Liver (tissue), 8 donors: ENCODE measurements at regions not wholly inside any gene's neighbourhood (a gene's known extent, or its start where the extent isn't known, plus 50 kb on each side); places are given as distances from the start of the nearest gene placed in this dataset.

Experiments used
- DNase-seq: peaks from one replicate; pipeline ENCODE4 v3.0.0-alpha.2; 2017; ENCODE audit warnings: low spot score
- H3K27ac ChIP-seq, 2 donors: one replicate each; pipeline ENCODE4 v1.7.0; 2013; ENCODE audit warnings: inconsistent platforms in 2 of 2, low read length in 2 of 2, control low read depth in 1 of 2, low read depth in 1 of 2, mild to moderate bottlenecking in 1 of 2
- H3K27me3 ChIP-seq, 4 donors: one replicate each; pipeline versions ENCODE4 v1.6.1 to v1.7.0; 2013; ENCODE audit warnings: low read length in 3 of 4, inconsistent platforms in 1 of 4, mild to moderate bottlenecking in 1 of 4, moderate library complexity in 1 of 4; ENCODE audit not compliant: control insufficient read depth in 4 of 4, insufficient read depth in 4 of 4
- H3K36me3 ChIP-seq, 4 donors: one replicate each; pipeline versions ENCODE4 v1.6.1 to v1.7.0; 2013; ENCODE audit warnings: low read length in 3 of 4, mild to moderate bottlenecking in 3 of 4, low read depth in 1 of 4, moderate library complexity in 1 of 4; ENCODE audit not compliant: control insufficient read depth in 4 of 4, insufficient read depth in 3 of 4
- H3K4me1 ChIP-seq, 4 donors: one replicate each; pipeline versions ENCODE4 v1.6.1 to v1.7.0; 2013; ENCODE audit warnings: low read length in 3 of 4, mild to moderate bottlenecking in 3 of 4, moderate library complexity in 1 of 4; ENCODE audit not compliant: control insufficient read depth in 4 of 4, insufficient read depth in 4 of 4
- H3K4me3 ChIP-seq, 3 donors: one replicate each; pipeline versions ENCODE4 v1.6.1 to v1.7.0; 2013; ENCODE audit warnings: low read length in 3 of 3, control low read depth in 1 of 3, low read depth in 1 of 3, mild to moderate bottlenecking in 1 of 3
- H3K9ac ChIP-seq, 2 donors: one replicate each; pipeline ENCODE4 v1.7.0; 2013; ENCODE audit warnings: low read length in 2 of 2, mild to moderate bottlenecking in 2 of 2, moderate library complexity in 2 of 2, control low read depth in 1 of 2, low read depth in 1 of 2
- H3K9me3 ChIP-seq, 4 donors: one replicate each; pipeline versions ENCODE4 v1.6.1 to v1.7.0; 2013; ENCODE audit warnings: low read length in 3 of 4; ENCODE audit not compliant: control insufficient read depth in 4 of 4
- EGR1 ChIP-seq, 2 donors: IDR thresholded peaks; 2 replicates each; pipeline ENCODE4 v1.6.1; 2016 to 2018; ENCODE audit warnings: antibody characterized with exemption in 2 of 2, low read depth in 2 of 2
- FOXA1 ChIP-seq: IDR thresholded peaks from 2 replicates; pipeline ENCODE4 v1.6.1; 2016; ENCODE audit warnings: antibody characterized with exemption
- GABPA ChIP-seq, 2 donors: IDR thresholded peaks in 1 of 2; conservative IDR thresholded peaks in 1 of 2; 2 replicates each; pipeline ENCODE4 v1.6.1; 2016; ENCODE audit warnings: antibody characterized with exemption in 2 of 2, mild to moderate bottlenecking in 1 of 2, moderate library complexity in 1 of 2
- HNF4A ChIP-seq, 2 donors: conservative IDR thresholded peaks; 2 replicates each; pipeline ENCODE4 v1.6.1; 2016; ENCODE audit warnings: antibody characterized with exemption in 2 of 2, mild to moderate bottlenecking in 2 of 2
- HNF4G ChIP-seq: IDR thresholded peaks from 2 replicates; pipeline ENCODE4 v1.6.1; 2016; ENCODE audit warnings: antibody characterized with exemption
- RAD21 ChIP-seq, 2 donors: IDR thresholded peaks; 2 replicates each; pipeline ENCODE4 v1.6.1; 2016; ENCODE audit warnings: antibody characterized with exemption in 2 of 2, mild to moderate bottlenecking in 2 of 2
- RXRA ChIP-seq, 2 donors: IDR thresholded peaks; 2 replicates each; pipeline ENCODE4 v1.6.1; 2017 to 2018; ENCODE audit warnings: antibody characterized with exemption in 2 of 2, mild to moderate bottlenecking in 1 of 2
- YY1 ChIP-seq: IDR thresholded peaks from 2 replicates; pipeline ENCODE4 v1.6.1; 2016; ENCODE audit warnings: antibody characterized with exemption, mild to moderate bottlenecking
- WGBS: extraction: QIAGEN DNeasy Blood & Tissue Kit; methylation state at CpG from one replicate; pipeline ENCODE4 v1.1.7; 2013; 5-methylcytosine and 5-hydroxymethylcytosine counted together
- TF ChIP-seq, protein P1 (sequence below): IDR thresholded peaks from 2 replicates; pipeline ENCODE4 v1.6.1; 2016; ENCODE audit warnings: antibody characterized with exemption
- TF ChIP-seq, protein P2 (sequence below): fragments of 150-350 bp; IDR thresholded peaks from 2 replicates; pipeline ENCODE4 v1.5.1; 2017; ENCODE audit warnings: improper control_type of control experiment, low read depth, low read length; ENCODE audit not compliant: missing input control
- TF ChIP-seq, protein P3 (sequence below): IDR thresholded peaks from 2 replicates; pipeline ENCODE4 v1.6.1; 2016; ENCODE audit warnings: antibody characterized with exemption
- TF ChIP-seq, protein P4 (sequence below): IDR thresholded peaks from 2 replicates; pipeline ENCODE4 v1.6.1; 2016; ENCODE audit warnings: antibody characterized with exemption
- donor health status: healthy.
- donor health status: healthy.
- donor health status: healthy.
- donor health status: healthy.
- donor health status: healthy.

DNA sequence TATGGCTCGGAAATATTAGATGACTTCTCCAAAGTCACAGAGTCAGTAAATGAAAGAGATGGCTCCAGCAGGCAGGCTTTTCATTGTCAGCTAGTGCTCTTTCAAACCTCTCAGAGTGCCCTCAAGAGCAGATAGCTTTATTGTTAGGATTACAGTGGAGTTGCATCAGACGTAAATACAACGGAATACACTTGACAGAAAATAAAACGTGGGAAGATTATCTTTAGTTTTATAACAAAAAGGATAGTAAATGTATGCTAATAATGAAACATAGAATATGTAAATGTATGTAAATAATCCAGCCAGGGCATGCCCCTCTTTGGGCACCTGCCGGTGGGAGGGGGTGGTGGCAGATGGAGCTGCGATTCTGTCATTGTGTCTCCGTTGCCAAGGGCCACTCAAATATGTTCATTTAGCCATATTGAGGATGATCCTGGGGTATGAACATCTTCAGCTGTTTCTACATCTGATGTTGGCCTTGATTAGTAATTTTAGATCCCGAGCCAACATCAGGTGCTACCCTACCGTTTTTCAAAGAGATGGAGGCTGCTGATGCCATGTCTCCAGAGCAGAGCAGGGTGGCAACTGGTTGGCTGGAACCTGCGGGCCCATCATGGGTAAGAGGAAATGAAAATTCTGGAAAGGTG is 358.3 kb upstream of the SULF2 start:
- no peak overlapping the region for H3K9ac ChIP-seq
- no peaks in the 10 kb centered on the region for H3K36me3 ChIP-seq
- H3K27ac ChIP-seq, result no peak overlapping the region
- 70% methylated on average over 10 of the region's 10 CpGs for WGBS
- peaks cover 3 to 8% (median 8%) of the 10 kb centered on the region in 4 donors for H3K9me3 ChIP-seq
- no peak overlapping the region for H3K4me3 ChIP-seq
- no peaks in the 10 kb centered on the region for H3K4me1 ChIP-seq
- no peak for TF ChIP-seq FOXA1
- no peak for TF ChIP-seq HNF4A (conservative IDR thresholded peaks at IDR 0.05)
- no peak for TF ChIP-seq RAD21 (IDR thresholded peaks at IDR 0.05)
- no peak for TF ChIP-seq HNF4G
- TF ChIP-seq, protein P1, sequence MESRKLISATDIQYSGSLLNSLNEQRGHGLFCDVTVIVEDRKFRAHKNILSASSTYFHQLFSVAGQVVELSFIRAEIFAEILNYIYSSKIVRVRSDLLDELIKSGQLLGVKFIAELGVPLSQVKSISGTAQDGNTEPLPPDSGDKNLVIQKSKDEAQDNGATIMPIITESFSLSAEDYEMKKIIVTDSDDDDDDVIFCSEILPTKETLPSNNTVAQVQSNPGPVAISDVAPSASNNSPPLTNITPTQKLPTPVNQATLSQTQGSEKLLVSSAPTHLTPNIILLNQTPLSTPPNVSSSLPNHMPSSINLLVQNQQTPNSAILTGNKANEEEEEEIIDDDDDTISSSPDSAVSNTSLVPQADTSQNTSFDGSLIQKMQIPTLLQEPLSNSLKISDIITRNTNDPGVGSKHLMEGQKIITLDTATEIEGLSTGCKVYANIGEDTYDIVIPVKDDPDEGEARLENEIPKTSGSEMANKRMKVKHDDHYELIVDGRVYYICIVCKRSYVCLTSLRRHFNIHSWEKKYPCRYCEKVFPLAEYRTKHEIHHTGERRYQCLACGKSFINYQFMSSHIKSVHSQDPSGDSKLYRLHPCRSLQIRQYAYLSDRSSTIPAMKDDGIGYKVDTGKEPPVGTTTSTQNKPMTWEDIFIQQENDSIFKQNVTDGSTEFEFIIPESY, result no peak
- peaks cover 0 to 2% (median 0%) of the 10 kb centered on the region in 4 donors for H3K27me3 ChIP-seq
- no peak for DNase-seq

- TF ChIP-seq, protein P2, sequence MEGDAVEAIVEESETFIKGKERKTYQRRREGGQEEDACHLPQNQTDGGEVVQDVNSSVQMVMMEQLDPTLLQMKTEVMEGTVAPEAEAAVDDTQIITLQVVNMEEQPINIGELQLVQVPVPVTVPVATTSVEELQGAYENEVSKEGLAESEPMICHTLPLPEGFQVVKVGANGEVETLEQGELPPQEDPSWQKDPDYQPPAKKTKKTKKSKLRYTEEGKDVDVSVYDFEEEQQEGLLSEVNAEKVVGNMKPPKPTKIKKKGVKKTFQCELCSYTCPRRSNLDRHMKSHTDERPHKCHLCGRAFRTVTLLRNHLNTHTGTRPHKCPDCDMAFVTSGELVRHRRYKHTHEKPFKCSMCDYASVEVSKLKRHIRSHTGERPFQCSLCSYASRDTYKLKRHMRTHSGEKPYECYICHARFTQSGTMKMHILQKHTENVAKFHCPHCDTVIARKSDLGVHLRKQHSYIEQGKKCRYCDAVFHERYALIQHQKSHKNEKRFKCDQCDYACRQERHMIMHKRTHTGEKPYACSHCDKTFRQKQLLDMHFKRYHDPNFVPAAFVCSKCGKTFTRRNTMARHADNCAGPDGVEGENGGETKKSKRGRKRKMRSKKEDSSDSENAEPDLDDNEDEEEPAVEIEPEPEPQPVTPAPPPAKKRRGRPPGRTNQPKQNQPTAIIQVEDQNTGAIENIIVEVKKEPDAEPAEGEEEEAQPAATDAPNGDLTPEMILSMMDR, result no peak
- TF ChIP-seq, protein P1, result no peak
- TF ChIP-seq RXRA (IDR thresholded peaks at IDR 0.05) (no peak), YY1 (no peak), RAD21 (IDR thresholded peaks at IDR 0.05) (no peak), GABPA (IDR thresholded peaks at IDR 0.05 in 1 of 2, conservative IDR thresholded peaks at IDR 0.05 in 1 of 2) (no peak), EGR1 (IDR thresholded peaks at IDR 0.05; ENCODE audit: low read depth in 2 of 2) (no peak)
- TF ChIP-seq, protein P3, sequence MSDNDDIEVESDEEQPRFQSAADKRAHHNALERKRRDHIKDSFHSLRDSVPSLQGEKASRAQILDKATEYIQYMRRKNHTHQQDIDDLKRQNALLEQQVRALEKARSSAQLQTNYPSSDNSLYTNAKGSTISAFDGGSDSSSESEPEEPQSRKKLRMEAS, result no peak
- TF ChIP-seq, protein P4, sequence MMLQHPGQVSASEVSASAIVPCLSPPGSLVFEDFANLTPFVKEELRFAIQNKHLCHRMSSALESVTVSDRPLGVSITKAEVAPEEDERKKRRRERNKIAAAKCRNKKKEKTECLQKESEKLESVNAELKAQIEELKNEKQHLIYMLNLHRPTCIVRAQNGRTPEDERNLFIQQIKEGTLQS, result no peak
- no peaks in the 10 kb centered on the region for H3K4me1 ChIP-seq
- peaks cover 3 to 8% (median 8%) of the 10 kb centered on the region in 4 donors for H3K9me3 ChIP-seq
- no peak overlapping the region for H3K9ac ChIP-seq
- WGBS, result 70% methylated on average over 6 of the region's 6 CpGs
- H3K27me3 ChIP-seq, result peaks cover 0 to 2% (median 0%) of the 10 kb centered on the region in 4 donors
- no peak for DNase-seq
- H3K4me3 ChIP-seq, result no peak overlapping the region
- H3K36me3 ChIP-seq, result no peaks in the 10 kb centered on the region
- no peak overlapping the region for H3K27ac ChIP-seq
Measured at GRCh38 chr20:48142516-48142773, 357.2 kb upstream of the SULF2 start.
